ENCODE measurements at regions not wholly inside any gene's neighbourhood (a gene's known extent, or its start where the extent isn't known, plus 50 kb on each side); places are given as distances from the start of the nearest gene placed in this dataset.
"Not testable (repeated sequence)": the region's sequence is repeated elsewhere in the genome, so short reads cannot be mapped to it uniquely, and the experiment has no call there.

- Histone ChIP-seq H3K36me3 (replicated peaks in 1 of 2; ENCODE audit: insufficient read depth in 1 of 2, low read depth in 2 of 2) (no peaks in the 10 kb centered on the region), H3K27ac (no peak overlapping the region), H3K4me3 (no peak overlapping the region), H3K27me3 (no peaks in the 10 kb centered on the region), H3K9me3 (no peaks in the 10 kb centered on the region), H3K4me1 (no peaks in the 10 kb centered on the region)
- WGBS, 2 donors, result 88 to 90% methylated on average over 7 of the region's 7 CpGs
- DNase-seq (no peak), ATAC-seq (no peak)
- intact Hi-C loops (cut with DNase I), result no loop called here
- TF ChIP-seq POLR2A (IDR thresholded peaks at IDR 0.05) (no peak), CTCF (IDR thresholded peaks at IDR 0.05) (no peak)
Observed at GRCh38 chr6:119764927-119765681, 415.5 kb upstream of the MAN1A1 start.

GRCh38 chr6:119760046-119760445 lies 410.5 kb upstream of the MAN1A1 start:
- no peaks in the 10 kb centered on the region for H3K27me3 ChIP-seq
- no peak overlapping the region for H3K4me3 ChIP-seq
- no peaks in the 10 kb centered on the region for H3K9me3 ChIP-seq
- 45 to 70% methylated on average over 1 of the region's 1 CpG for WGBS, 2 donors
- H3K27ac ChIP-seq, result no peak overlapping the region
- H3K4me1 ChIP-seq, result no peaks in the 10 kb centered on the region
- no peaks in the 10 kb centered on the region for H3K36me3 ChIP-seq (replicated peaks in 1 of 2; ENCODE audit: insufficient read depth in 1 of 2, low read depth in 2 of 2)
- DNase-seq, result no peak
- no peak for TF ChIP-seq POLR2A (IDR thresholded peaks at IDR 0.05)
- TF ChIP-seq CTCF (IDR thresholded peaks at IDR 0.05), result no peak
- no peak for ATAC-seq
- intact Hi-C loops (cut with DNase I), result no loop called here

- no peak overlapping the region for H3K4me3 ChIP-seq
- ATAC-seq (no peak), DNase-seq (no peak)
- WGBS, 2 donors, result 75 to 89% methylated on average over 3 of the region's 3 CpGs
- TF ChIP-seq POLR2A (IDR thresholded peaks at IDR 0.05), result no peak
- no peak for TF ChIP-seq CTCF (IDR thresholded peaks at IDR 0.05)
- intact Hi-C loops (cut with DNase I), result no loop called here
- H3K9me3 ChIP-seq, result no peaks in the 10 kb centered on the region
- no peaks in the 10 kb centered on the region for H3K36me3 ChIP-seq (replicated peaks in 1 of 2; ENCODE audit: insufficient read depth in 1 of 2, low read depth in 2 of 2)
- H3K4me1 ChIP-seq, result no peaks in the 10 kb centered on the region
- no peaks in the 10 kb centered on the region for H3K27me3 ChIP-seq
- H3K27ac ChIP-seq, result no peak overlapping the region
Observed at GRCh38 chr6:119758385-119758784, 408.8 kb upstream of the MAN1A1 start.

GRCh38 chr6:119757467-119757866 lies 407.9 kb upstream of the MAN1A1 start:
- WGBS, 2 donors, result 81 to 85% methylated on average over 2 of the region's 2 CpGs
- H3K9me3 ChIP-seq, result no peaks in the 10 kb centered on the region
- no peaks in the 10 kb centered on the region for H3K36me3 ChIP-seq (replicated peaks in 1 of 2; ENCODE audit: insufficient read depth in 1 of 2, low read depth in 2 of 2)
- H3K4me3 ChIP-seq, result no peak overlapping the region
- no peak for DNase-seq
- H3K27me3 ChIP-seq, result no peaks in the 10 kb centered on the region
- no peaks in the 10 kb centered on the region for H3K4me1 ChIP-seq
- ATAC-seq, result no peak
- TF ChIP-seq POLR2A (IDR thresholded peaks at IDR 0.05) (no peak), CTCF (IDR thresholded peaks at IDR 0.05) (no peak)
- H3K27ac ChIP-seq, result no peak overlapping the region
- intact Hi-C loops (cut with DNase I), result no loop called here

- Histone ChIP-seq H3K9me3 (peaks cover 0 to 4% (median 0%) of the 10 kb centered on the region in 3 donors), H3K4me3 (no peak overlapping the region), H3K27ac (no peak overlapping the region), H3K27me3 (no peaks in the 10 kb centered on the region), H3K4me1 (no peaks in the 10 kb centered on the region), H3K36me3 (replicated peaks in 1 of 2; ENCODE audit: insufficient read depth in 1 of 2, low read depth in 2 of 2) (no peaks in the 10 kb centered on the region)
- DNase-seq, result no peak
- intact Hi-C loops (cut with DNase I), result no loop called here
- ATAC-seq, result no peak
- no peak for TF ChIP-seq POLR2A (IDR thresholded peaks at IDR 0.05)
- no peak for TF ChIP-seq CTCF (IDR thresholded peaks at IDR 0.05)
- WGBS, 2 donors, result 86 to 91% methylated on average over 4 of the region's 4 CpGs
Observed at GRCh38 chr6:119749335-119749734, 399.8 kb upstream of the MAN1A1 start.

- H3K9me3 ChIP-seq; H3K27ac ChIP-seq; ATAC-seq; DNase-seq; H3K27me3 ChIP-seq; H3K4me1 ChIP-seq; intact Hi-C loops (cut with DNase I); H3K36me3 ChIP-seq (replicated peaks in 1 of 2; ENCODE audit: insufficient read depth in 1 of 2, low read depth in 2 of 2); H3K4me3 ChIP-seq: not testable (repeated sequence)
- 62 to 82% methylated on average over 3 of the region's 3 CpGs for WGBS, 2 donors
Observed at GRCh38 chr6:119748535-119748934, 399.0 kb upstream of the MAN1A1 start.

Measured in body of pancreas (tissue), 4 donors.